HG02885 (cell line): ENCODE measurements at regions not wholly inside any gene's neighbourhood (a gene's known extent, or its start where the extent isn't known, plus 50 kb on each side); places are given as distances from the start of the nearest gene placed in this dataset.
"Not testable (repeated sequence)": the region's sequence is repeated elsewhere in the genome, so short reads cannot be mapped to it uniquely, and the experiment has no call there.

Source experiments
- ATAC-seq: cut with Tn5 transposase; IDR thresholded peaks from one replicate; pipeline ENCODE4 v1.9.1; 2021; ENCODE audit warnings: mild to moderate bottlenecking; ENCODE audit not compliant: unreplicated experiment, poor library complexity

DNA sequence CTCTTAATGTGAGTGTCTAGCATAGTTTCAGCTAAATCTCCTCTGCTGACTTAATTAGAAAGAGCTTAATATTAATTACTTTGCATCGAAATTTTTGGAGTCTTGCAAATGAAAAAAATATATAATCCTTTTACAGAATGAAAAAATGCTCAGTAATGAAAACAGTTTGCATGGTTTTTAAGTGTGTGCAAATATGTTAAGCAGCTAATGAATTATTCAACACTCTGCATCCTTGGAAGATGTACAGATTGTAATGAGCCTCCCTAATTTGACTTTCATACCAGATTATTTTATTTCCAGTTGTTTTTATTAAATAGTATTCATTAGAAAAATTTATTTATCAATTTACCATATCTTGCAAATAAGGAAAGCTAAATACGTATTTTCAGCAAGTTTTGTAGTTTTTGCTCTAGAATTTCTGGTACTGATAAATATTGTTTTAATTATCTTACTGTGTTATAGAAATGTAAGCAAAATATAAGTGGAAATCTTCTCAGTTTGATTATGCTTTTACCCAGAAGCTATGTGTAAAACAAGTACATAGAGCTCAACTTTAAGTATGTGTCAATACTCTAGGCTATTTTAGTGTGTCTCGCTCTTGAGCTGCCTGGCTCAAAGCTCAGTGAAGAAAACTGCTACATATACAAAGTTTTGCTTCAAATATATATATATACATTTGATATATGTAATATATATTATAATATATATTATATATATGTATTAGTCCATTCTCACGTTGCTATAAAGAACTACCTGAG is 714.9 kb upstream of the LUZP2 start:
- ATAC-seq, result no peak

DNA sequence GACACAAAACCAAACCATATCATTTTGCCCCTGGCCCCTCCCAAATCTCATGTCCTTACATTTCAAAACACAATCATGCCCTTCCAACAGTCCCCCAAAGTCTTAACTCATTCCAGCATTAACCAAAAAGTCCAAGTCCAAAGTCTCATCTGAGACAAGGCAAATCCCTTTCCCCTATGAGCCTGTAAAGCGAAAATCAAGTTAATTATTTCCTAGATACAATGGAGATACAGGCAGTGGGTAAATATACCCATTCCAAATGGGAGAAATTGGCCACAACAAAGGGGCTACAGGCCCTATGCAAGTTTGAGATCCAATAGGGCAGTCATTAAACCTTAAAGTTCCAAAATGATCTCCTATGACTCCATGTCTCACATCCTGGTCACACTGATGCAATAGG is 709.9 kb upstream of the LUZP2 start:
- not testable (repeated sequence) for ATAC-seq

DNA sequence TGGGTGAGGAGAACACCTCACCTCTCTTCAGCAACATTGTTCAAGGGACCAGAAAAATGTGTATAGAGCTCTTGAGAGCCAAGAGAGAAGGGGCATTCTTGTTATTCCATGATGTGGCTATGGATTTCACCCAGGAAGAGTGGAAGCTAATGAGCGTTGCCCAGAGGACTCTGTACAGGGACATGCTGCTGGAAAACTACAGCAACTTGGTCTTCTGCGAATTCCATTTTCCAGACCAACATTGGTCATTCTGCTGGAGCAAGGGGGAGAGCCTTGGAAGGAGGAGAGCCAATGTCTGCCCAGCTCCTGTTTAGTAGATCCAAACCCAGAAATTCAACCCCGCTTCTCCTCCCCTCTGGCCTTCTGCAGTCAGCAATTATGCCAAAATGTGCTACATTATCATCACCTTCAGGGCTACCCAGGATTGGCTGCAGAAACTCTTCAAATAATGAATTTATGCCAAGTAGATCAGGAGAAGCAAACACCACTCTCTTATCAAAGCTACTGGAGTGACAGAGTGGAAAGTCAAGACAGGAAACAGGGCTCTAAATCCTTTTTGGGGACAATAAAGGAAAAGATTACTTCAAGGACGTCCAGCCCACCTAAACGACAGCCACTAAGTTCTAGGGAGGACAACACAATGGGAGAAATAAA is 707.5 kb upstream of the LUZP2 start:
- ATAC-seq, result no peak

DNA sequence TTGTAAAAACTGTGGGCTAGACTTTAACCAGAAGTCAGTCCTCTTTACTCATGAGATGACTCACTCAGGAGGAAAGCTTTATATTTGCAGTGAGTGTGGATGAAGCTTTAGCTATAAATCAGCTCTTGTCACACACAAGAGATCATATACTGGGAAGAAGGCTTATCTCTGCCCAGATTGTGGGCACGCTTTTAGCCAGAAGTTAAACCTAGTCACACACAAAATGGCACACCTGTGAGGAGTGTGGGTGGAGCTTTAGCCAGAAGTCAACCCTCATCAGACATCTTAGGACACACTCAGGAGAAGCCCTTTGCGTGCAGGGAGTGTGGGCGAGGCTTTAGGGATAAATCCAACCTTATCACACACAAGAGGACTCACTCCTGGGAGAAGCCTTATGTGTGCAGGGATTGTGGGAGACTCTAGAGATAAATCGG is 706.9 kb upstream of the LUZP2 start:
- ATAC-seq, result no peak

DNA sequence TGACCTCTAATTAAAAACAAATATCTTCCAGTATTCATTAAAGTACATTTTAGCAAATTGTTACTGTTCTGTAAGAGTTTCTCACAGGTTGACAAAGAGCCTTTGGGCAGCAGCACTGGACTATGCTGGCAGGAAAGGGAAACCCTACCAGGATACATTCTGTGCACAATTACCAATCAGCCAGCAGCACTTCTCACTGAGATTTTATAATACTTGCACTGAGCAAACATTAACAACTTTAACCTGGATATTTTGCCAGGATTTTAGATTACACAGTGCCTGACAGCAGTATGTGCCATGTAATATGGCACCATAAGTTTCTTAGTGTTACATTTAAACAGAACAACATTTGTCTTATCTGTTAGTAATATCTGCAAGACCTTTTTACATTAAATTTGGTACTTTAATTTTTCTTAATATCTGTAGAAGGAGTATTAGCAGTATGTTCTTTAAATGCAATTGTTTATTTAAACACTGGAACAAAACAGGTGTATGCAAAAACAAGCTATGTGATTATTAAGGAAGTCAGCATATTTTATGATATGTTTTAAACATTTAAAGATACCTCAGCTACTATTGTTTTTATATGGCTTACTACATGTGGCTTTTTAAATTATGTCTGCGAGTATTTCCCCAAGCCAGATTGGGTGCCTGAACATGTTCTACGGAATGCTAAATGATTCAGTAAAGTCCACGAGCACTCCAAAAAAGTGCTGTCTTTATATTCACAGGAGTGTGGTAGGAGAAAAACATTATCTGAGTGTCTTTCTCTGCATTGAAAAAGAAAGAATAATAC is 699.0 kb upstream of the LUZP2 start:
- no peak for ATAC-seq

DNA sequence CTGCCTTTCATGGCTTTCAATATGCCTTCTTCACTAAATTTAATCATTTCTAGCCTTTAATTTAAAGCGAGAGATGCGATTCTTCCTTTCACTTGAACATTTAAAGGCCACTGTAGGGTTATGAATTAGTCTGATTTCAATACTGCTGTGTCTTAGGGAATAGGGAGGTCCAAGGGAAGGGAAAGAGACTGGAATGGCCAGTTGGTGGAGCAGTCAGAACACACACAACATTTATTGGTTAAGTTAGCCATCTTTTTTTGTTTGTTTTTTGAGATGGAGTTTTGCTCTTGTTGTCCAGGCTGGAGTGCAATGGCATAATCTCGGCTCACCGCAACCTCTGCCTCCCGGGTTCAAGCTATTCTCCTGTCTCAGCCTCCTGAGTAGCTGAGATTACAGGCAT is 662.5 kb upstream of the LUZP2 start:
- not testable (repeated sequence) for ATAC-seq

DNA sequence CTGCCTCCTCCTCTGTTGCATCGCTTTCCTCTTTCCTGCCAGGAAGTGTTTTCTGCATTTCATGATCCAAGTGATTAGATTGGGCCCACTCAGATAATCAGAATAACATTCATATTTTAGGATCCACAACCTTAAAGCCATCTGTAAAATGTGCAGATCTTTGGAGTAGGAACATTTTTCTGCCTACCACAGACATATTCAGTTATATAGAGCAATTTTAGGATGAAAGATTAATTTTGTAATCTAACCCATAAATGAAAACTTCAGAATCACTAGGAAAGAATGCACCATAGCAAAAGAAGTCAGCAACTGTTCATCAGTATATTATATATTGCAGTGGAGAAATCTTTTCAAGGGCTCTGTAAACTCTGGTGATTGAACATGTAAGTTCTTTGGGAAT is 659.9 kb upstream of the LUZP2 start:
- no peak for ATAC-seq

DNA sequence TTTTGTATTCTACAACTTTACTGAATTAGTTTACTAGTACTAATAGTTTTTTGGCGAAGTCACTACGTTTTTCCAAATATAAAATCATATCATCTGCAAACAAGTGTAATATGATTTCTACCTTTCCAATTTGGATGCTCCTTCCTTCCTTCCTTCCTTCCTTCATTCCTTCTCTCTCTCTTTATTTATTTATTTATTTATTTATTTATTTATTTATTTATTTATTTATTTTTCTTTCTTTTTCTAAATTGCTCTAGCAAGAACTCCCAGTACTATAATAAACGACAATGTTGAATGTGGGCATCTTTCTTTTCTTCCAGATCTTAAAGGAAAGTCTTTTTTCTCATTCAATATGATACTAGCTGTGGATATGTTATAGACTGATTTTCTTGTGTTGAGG is 656.0 kb upstream of the LUZP2 start:
- no peak for ATAC-seq

DNA sequence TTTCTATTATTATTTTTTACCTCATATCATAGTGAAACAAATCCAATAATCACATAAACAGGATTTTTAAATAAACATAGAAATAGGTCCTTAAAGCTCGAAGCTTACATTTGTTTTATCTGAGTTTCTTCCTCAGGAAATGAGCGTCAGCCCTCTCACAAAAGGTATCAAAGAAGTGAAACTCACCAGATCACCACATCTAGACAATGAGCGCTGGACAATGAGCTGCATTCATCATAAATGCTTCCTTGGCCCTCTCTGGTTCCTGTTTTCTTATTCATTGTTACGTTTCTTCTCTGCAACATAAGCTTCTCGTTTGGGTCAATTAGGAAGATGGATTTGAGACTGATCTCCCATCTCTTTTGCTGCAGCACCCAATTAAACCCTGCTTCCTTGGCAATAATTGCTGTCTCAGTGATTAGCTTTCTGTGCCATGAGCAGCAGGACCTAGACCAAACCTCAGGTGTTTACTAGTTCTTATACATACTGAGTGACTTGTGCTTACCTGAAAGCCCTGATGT is 649.9 kb upstream of the LUZP2 start:
- no peak for ATAC-seq

DNA sequence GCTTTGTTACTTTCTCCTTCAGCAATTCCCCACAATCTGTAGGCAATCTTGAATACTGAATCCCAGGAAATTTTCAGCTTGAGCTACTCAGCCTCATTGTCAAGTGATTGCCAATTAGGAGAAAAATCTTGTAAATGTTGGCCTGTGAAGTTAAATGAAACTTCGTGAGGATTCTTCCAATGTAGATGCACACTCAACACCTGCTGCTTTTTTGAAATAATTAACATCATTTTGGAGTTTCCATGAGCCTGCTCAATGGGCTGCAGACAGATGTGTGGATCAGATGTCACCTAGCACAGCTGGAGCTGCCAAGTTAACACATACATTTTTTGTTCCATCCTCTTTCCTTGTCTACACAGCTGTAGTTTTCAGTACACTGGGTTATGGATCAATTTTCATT is 645.6 kb upstream of the LUZP2 start:
- no peak for ATAC-seq

DNA sequence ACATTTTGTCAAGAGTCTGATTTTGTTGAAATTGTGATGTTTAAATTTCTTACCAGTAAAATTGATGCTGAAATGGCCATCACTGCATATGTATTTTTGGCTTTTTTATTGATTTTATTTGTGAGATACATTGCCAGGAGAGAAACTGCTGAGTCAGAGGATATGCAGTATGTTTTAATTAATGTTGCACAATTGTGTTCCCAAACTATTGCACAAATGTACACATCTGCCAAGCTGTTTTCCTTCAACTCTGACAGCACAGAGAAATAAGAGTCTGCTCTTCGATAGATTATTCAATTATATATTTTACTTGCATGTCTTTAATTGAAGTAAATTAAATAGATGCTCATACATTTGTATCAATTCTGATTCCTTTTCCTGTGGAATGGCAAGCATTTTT is 640.2 kb upstream of the LUZP2 start:
- ATAC-seq, result no peak

DNA sequence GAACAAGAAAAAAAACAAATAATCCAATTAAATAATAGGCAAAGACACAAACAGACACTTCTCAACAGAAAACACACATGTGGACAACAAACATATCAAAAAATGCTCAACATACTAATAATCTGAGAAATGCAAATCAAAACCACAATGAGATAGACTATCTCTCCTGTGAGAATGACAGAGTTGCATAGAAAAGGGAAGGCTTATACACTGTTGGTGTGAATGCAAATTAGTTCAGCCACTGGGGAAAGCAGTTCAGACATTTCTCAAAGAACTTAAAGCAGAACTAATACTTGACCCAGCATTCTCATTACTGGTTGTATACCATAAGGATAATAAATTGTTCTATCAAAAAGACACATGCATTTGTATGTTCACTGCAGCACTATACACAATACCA is 637.8 kb upstream of the LUZP2 start:
- no peak for ATAC-seq

DNA sequence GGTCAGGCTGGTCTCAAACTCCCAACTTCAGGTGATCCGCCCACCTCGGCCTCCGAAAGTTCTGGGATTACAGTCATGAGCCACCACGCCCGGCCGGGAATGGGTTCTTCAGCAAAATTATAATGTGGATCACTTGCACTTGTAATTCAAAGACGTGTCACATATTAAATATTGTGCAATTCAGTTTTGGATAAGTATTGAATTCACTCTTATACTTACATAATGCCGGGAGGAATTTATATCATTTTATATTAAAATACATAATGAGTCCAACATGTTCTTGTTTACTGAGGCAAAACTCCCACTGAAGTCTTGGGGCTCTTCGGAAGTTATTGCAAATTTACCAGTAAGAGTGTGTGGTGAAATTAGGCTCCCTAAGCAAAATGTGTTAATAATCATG is 635.2 kb upstream of the LUZP2 start:
- no peak for ATAC-seq

DNA sequence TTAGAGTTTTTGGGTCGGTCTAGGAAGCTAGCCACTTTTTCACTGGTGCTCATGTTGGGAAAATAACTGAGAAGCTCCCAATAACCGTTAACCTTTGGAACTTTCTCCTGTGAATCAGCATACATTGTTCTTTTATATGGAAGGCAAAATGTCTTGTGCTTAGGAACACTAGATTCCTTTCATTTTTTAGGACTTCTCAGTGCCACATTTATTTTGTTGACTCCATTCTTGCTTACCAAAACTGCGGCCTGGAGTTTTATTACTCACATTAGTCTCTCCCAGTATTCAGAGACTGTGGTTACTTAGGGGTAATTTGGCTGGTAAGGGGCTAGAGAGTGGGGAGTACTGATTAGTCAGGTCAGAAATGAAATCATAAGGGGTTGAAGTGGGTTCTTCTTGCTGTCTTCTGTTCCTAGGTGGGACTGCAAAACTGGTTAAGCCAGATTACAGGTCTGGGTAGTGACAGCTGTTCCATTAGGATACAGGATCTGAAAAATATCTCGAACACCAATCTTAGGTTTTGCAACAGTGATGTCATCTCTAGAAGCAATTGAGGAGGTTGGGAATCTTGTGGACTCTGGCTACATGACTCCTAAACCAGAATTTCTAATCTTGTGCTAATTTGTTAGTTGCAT is 631.4 kb upstream of the LUZP2 start:
- ATAC-seq, result no peak

DNA sequence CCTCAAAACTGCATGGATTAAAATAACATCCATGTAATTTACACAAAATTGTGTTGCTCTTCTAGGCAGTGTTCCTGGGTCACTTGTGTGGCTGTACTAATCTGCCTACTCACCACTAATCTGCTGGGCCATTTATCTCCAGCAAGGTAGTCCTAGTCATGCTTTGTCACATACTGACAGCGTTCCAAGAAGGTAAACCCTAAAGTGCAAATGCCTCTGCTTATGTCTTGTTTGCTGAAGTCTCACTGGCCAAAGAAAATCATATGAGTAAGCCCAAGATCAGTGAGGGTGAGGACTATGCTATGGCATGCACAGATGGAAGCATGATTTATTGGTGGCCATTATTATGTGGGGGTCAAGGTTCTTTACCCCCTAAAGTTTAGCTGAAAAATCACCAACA is 630.2 kb upstream of the LUZP2 start:
- ATAC-seq, result no peak

DNA sequence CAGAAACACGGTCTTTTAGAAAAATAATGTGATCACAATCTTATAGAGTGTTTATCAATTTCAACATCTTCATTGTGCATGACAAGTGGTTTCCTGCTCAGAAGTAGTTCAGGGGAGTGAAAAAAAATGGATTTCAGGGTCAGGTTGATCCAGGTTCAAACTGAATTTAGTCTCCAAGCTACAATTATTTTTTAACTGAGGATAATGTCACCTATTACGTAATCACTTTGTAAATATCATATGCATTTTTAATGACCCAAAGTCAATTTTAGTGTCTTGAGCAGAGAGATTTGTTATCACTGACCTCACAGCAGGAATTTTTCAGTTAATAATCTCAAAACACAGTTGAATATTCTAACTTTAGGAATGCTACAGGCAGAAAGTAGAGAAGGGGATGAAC is 627.2 kb upstream of the LUZP2 start:
- ATAC-seq, result no peak

DNA sequence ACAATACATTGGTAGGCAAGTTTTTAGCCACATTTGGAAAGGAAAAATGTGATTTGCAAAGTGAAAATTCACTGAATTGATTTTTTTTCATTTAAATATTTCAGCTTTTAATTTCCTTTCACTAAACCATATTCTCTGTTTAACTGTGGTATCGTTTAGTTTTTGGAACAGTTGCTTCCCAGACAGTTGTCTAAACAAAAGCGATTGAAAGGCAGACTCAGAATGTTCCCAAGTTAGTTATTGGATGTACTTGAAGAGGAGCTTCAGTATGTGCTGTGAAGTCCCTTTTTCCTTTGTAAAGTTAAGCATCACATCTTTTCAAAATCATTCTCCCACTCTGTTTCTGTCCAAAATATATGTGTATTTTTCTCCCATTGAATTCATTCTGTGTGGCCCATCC is 623.4 kb upstream of the LUZP2 start:
- ATAC-seq, result no peak

DNA sequence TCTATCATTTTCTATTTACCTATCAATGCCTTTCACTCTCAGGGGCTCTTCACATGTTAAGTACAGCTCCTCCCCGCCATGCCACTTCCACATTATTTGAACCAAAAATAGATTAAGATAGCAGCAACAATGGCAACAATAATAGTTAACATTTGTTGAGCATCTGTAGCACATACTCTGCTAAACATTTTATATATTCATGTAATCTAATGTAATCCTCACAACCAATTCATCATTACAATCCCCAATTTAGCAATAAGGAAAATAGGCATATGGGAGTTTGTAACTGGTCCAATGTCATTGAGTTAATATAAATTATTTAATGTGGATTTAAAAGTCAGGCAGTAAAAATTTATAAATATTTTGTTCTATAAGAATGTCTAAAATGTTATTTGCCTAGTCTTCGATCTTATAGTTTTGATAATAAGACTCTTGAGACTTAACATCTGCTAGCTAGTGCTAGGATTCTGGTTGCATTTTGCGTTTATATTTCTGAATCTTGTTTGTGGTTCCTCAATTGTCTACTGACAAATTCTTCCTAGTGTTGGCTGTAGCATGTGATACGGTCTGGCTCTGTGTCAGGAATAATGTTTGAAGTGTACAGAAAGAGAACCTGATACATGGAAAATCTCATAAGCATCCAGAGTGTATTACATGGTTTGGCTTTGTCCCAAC is 621.5 kb upstream of the LUZP2 start:
- ATAC-seq, result no peak

DNA sequence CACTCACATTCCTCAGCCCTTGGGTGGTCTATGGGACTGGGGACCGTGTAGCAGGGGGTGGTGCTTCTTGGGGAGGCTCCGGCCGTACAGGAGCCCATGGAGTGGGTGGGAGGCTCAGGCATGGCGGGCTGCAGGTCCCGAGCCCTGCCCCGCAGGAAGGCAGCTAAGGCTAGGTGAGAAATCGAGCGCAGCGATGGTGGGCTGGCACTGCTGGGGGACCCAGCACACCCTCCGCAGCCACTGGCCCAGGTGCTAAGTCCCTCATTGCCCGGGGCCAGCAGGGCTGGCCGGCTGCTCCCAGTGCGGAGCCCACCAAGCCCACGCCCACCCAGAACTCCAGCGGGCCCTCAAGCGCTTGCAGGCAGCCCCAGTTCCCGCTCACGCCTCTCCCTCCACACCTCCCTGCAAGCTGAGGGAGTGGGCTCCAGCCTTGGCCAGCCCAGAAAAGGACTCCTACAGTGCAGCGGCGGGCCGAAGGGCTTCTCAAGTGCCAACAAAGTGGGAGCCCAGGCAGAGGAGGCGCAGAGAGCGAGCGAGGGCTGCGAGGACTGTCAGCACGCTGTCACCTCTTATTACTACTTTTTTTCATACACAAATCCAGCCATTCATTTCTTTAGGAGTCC is 613.3 kb upstream of the LUZP2 start:
- not testable (repeated sequence) for ATAC-seq

DNA sequence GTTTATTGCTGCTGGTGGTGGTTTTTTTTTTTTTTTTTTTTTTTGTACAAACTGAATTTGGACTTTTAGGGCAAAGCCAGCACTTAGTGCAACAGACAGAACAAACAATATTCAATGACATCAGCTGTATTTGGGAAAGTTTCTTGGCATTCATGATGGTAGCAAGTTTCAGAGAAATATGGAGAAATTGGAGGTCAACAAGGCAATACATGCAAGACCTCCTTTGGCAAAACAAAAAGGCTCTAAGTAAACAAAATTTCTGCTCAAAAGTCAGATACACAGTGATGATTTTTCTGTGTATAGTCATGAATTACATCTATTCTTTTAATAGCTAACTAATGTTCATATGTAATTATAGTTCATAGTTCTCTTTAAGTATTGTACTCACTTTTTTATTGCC is 612.5 kb upstream of the LUZP2 start:
- ATAC-seq, result no peak
